Upper lobe of left lung (tissue), 4 donors: ENCODE measurements at regions not wholly inside any gene's neighbourhood (a gene's known extent, or its start where the extent isn't known, plus 50 kb on each side); places are given as distances from the start of the nearest gene placed in this dataset.
"Not testable (repeated sequence)": the region's sequence is repeated elsewhere in the genome, so short reads cannot be mapped to it uniquely, and the experiment has no call there.

Source experiments
- CTCF ChIP-seq, 6 experiments: fragments of 450-650 bp in 4 of 6; fragments of 200-600 bp in 2 of 6; sonication (generic) in 2 of 6; IDR thresholded peaks; one replicate each; pipeline ENCODE4 v1.5.1; 2016 to 2019; ENCODE audit warnings: antibody characterized with exemption in 6 of 6
- EP300 ChIP-seq, 4 donors: sonication (generic); formaldehyde crosslinking; IDR thresholded peaks; one replicate each; pipeline ENCODE4 v1.5.1; 2017; ENCODE audit warnings: antibody characterized with exemption in 4 of 4, control low read depth in 2 of 4
- POLR2A ChIP-seq, 4 donors: fragments of 450-650 bp; IDR thresholded peaks; one replicate each; pipeline ENCODE4 v1.5.1; 2016 to 2017; ENCODE audit warnings: antibody characterized with exemption in 4 of 4, mild to moderate bottlenecking in 2 of 4
- POLR2AphosphoS5 ChIP-seq, 2 donors: sonication (generic); formaldehyde crosslinking; IDR thresholded peaks; one replicate each; pipeline ENCODE4 v1.5.1; 2017; ENCODE audit warnings: antibody characterized with exemption in 2 of 2

- not testable (repeated sequence) for TF ChIP-seq CTCF, POLR2A, EP300, POLR2AphosphoS5 (IDR thresholded peaks at IDR 0.05)
These were observed 192.5 kb downstream of the MSX2 start for GRCh38 chr5:174916924-174917323.
